Neural progenitor cell (in vitro differentiated cells): ENCODE measurements at regions not wholly inside any gene's neighbourhood (a gene's known extent, or its start where the extent isn't known, plus 50 kb on each side); places are given as distances from the start of the nearest gene placed in this dataset.

Experiments
- CTCF ChIP-seq: fragments of 200-600 bp; sonication (generic); IDR thresholded peaks from 2 replicates; pipeline ENCODE4 v1.5.1; 2017; ENCODE audit warnings: antibody characterized with exemption, mild to moderate bottlenecking
- EZH2phosphoT487 ChIP-seq: fragments of 200-600 bp; sonication (generic); IDR thresholded peaks from 2 replicates; pipeline ENCODE4 v1.6.1; 2017; ENCODE audit warnings: antibody characterized with exemption

- TF ChIP-seq CTCF, result no peak
- TF ChIP-seq EZH2phosphoT487, result no peak
Measured at GRCh38 chr2:88303865-88304264, 133.7 kb downstream of the THNSL2 start.
